DND-41 (cell line): ENCODE measurements at regions not wholly inside any gene's neighbourhood (a gene's known extent, or its start where the extent isn't known, plus 50 kb on each side); places are given as distances from the start of the nearest gene placed in this dataset.

ENCODE experiments used
- EZH2 ChIP-seq: IDR thresholded peaks from 3 replicates; pipeline ENCODE4 v1.6.1; 2012; ENCODE audit warnings: borderline replicate concordance, low read depth, mild to moderate bottlenecking, moderate library complexity, low read length, inconsistent platforms; ENCODE audit not compliant: severe bottlenecking
- TF ChIP-seq, protein P1 (sequence below): IDR thresholded peaks from 2 replicates; pipeline ENCODE4 v1.5.1; 2012; ENCODE audit warnings: borderline replicate concordance, low read length, moderate library complexity, mild to moderate bottlenecking; ENCODE audit not compliant: poor library complexity, severe bottlenecking; ENCODE audit errors: extremely low read depth

DNA sequence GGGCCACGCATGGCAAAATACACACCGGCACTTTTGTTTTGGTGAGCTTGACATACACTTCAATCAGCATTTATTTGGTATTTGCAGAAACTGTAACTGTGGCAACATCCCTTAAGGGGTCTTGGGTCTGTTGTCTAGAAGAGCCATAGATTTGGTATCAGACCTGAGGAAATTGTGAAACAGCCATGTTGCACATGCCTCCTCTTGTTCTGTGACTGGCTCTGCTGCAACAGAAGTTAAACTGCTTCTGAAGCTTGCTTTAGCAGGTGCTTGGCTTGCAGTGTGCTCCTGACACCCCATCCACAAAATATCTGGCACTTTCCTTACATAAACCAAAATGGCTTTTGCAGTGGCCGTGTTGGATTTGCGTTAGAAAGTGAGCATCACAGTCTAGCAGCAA is 247.3 kb downstream of the GATA3 start:
- TF ChIP-seq, protein P1, sequence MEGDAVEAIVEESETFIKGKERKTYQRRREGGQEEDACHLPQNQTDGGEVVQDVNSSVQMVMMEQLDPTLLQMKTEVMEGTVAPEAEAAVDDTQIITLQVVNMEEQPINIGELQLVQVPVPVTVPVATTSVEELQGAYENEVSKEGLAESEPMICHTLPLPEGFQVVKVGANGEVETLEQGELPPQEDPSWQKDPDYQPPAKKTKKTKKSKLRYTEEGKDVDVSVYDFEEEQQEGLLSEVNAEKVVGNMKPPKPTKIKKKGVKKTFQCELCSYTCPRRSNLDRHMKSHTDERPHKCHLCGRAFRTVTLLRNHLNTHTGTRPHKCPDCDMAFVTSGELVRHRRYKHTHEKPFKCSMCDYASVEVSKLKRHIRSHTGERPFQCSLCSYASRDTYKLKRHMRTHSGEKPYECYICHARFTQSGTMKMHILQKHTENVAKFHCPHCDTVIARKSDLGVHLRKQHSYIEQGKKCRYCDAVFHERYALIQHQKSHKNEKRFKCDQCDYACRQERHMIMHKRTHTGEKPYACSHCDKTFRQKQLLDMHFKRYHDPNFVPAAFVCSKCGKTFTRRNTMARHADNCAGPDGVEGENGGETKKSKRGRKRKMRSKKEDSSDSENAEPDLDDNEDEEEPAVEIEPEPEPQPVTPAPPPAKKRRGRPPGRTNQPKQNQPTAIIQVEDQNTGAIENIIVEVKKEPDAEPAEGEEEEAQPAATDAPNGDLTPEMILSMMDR: no peak
- no peak for TF ChIP-seq EZH2
